GM12878 (cell line): ENCODE measurements at regions not wholly inside any gene's neighbourhood (a gene's known extent, or its start where the extent isn't known, plus 50 kb on each side); places are given as distances from the start of the nearest gene placed in this dataset.

Experiments used
- ATAC-seq: fragments of 200-7000 bp; cut with Tn5 transposase; 3 replicates; pipeline ENCODE4 v1.9.1; 2020; ENCODE audit warnings: mild to moderate bottlenecking, moderate library complexity
- BruUV-seq: library from RNA; stranded (reverse); fragments of 400-500 nt; replicated peaks from 2 replicates; lab custom pipeline; 2021; lab: Mats Ljungman, UMichigan
- CTCF ChIA-PET: fragments of 300-600 bp; sonication (Branson Sonifier 250); formaldehyde crosslinking; extraction: SDS; loops from one replicate; lab custom pipeline; 2021; ENCODE audit warnings: inconsistent platforms; lab: Yijun Ruan, JAX
- POLR2A ChIA-PET: fragments of 350-600 bp; formaldehyde crosslinking; extraction: SDS; loops from one replicate; lab custom pipeline; 2021; ENCODE audit warnings: inconsistent platforms; lab: Charles Lee
- RAD21 ChIA-PET: fragments of 300-600 bp; sonication (Branson Sonifier 250); formaldehyde crosslinking; loops from one replicate; lab custom pipeline; 2023; ENCODE audit warnings: antibody characterized with exemption; ENCODE audit not compliant: unreplicated experiment; lab: Charles Lee
- SMC1A ChIA-PET: fragments of 300-600 bp; sonication (Branson Sonifier 250); formaldehyde crosslinking; loops from one replicate; lab custom pipeline; 2023; ENCODE audit not compliant: unreplicated experiment, uncharacterized antibody; lab: Charles Lee
- DNase-seq: peaks from one replicate; pipeline ENCODE4 v3.0.0-alpha.2; 2011; ENCODE audit warnings: low read depth, low spot score
- FAIRE-seq: peaks from 3 replicates; lab custom pipeline; 2011; peaks lifted over from hg19 to GRCh38; lab: Jason Lieb, UNC
- H2AFZ ChIP-seq: 2 replicates; pipeline ENCODE4 v1.6.0; 2011; ENCODE audit warnings: low read depth, low read length, control low read depth; ENCODE audit not compliant: control insufficient read depth
- H3K27ac ChIP-seq: 2 replicates; pipeline ENCODE4 v1.5.1; 2011; ENCODE audit warnings: control low read depth; ENCODE audit not compliant: control insufficient read depth, insufficient read depth
- H3K27me3 ChIP-seq, 2 experiments: replicated peaks in 1 of 2; 2 replicates each; pipeline versions ENCODE4 v1.6.0 to v1.6.1; 2011; ENCODE audit warnings: low read length in 1 of 2; ENCODE audit not compliant: control insufficient read depth in 2 of 2, insufficient read depth in 2 of 2
- H3K36me3 ChIP-seq, 2 experiments: 2 replicates each; pipeline ENCODE4 v1.5.1; 2011; ENCODE audit warnings: low read length in 1 of 2; ENCODE audit not compliant: control insufficient read depth in 2 of 2, insufficient read depth in 2 of 2
- H3K4me1 ChIP-seq: 2 replicates; pipeline ENCODE4 v1.6.1; 2011; ENCODE audit warnings: mild to moderate bottlenecking, low read length, moderate library complexity, mixed read lengths; ENCODE audit not compliant: control insufficient read depth, insufficient read depth
- H3K4me2 ChIP-seq: 2 replicates; pipeline ENCODE4 v1.6.0; 2011; ENCODE audit warnings: control low read depth; ENCODE audit not compliant: control insufficient read depth, insufficient read depth
- H3K4me3 ChIP-seq: fragments of 200-600 bp; sonication (generic); 2 replicates; pipeline ENCODE4 v1.5.1; 2016
- H3K79me2 ChIP-seq: 2 replicates; pipeline ENCODE4 v1.6.0; 2011; ENCODE audit warnings: low read length; ENCODE audit not compliant: control insufficient read depth, insufficient read depth
- H3K9ac ChIP-seq: 2 replicates; pipeline ENCODE4 v1.8.0; 2011; ENCODE audit warnings: low read length, control low read depth, mixed read lengths; ENCODE audit not compliant: control insufficient read depth, insufficient read depth
- H3K9me3 ChIP-seq: replicated peaks from 3 replicates; pipeline ENCODE4 v1.5.1; 2011; ENCODE audit warnings: mild to moderate bottlenecking, low read length; ENCODE audit not compliant: control insufficient read depth, insufficient read depth
- H4K20me1 ChIP-seq: 2 replicates; pipeline ENCODE4 v1.6.0; 2011; ENCODE audit not compliant: control insufficient read depth, insufficient read depth
- ATF7 ChIP-seq: fragments of 450-650 bp; IDR thresholded peaks from 2 replicates; pipeline ENCODE4 v1.6.1; 2016; ENCODE audit warnings: low read depth, mild to moderate bottlenecking
- CBFB ChIP-seq: IDR thresholded peaks from 2 replicates; pipeline ENCODE4 v1.6.1; 2016; ENCODE audit warnings: antibody characterized with exemption, low read depth
- CBX3 ChIP-seq: fragments of 200-600 bp; sonication (generic); IDR thresholded peaks from 2 replicates; pipeline ENCODE4 v1.6.1; 2016; ENCODE audit warnings: low read depth, borderline replicate concordance
- FOXK2 ChIP-seq: fragments of 450-650 bp; IDR thresholded peaks from 2 replicates; pipeline ENCODE4 v1.6.1; 2017; ENCODE audit warnings: mild to moderate bottlenecking, moderate library complexity
- GABPA ChIP-seq: IDR thresholded peaks from 2 replicates; pipeline ENCODE4 v1.6.1; 2014; ENCODE audit warnings: antibody characterized with exemption, low read depth, mild to moderate bottlenecking, inconsistent platforms
- JUNB ChIP-seq: IDR thresholded peaks from 2 replicates; pipeline ENCODE4 v1.6.1; 2016; ENCODE audit warnings: antibody characterized with exemption, mild to moderate bottlenecking
- NFXL1 ChIP-seq: fragments of 450-650 bp; IDR thresholded peaks from 2 replicates; pipeline ENCODE4 v1.6.1; 2017; ENCODE audit warnings: antibody characterized with exemption, mild to moderate bottlenecking, borderline replicate concordance
- NRF1 ChIP-seq: conservative IDR thresholded peaks from 2 replicates; pipeline ENCODE4 v1.6.1; 2011; ENCODE audit warnings: mild to moderate bottlenecking, low read depth, low read length, improper control_type of control experiment
- POU2F2 ChIP-seq: IDR thresholded peaks from 3 replicates; pipeline ENCODE4 v1.6.1; 2011; ENCODE audit warnings: low read depth, mild to moderate bottlenecking, low read length, borderline replicate concordance
- RUNX3 ChIP-seq: IDR thresholded peaks from 2 replicates; pipeline ENCODE4 v1.6.1; 2012; ENCODE audit warnings: low read length, inconsistent platforms
- TAF1 ChIP-seq: IDR thresholded peaks from 2 replicates; pipeline ENCODE4 v1.6.1; 2011; ENCODE audit warnings: mild to moderate bottlenecking, low read depth, low read length, borderline replicate concordance
- TCF12 ChIP-seq: IDR thresholded peaks from 2 replicates; pipeline ENCODE4 v1.6.1; 2011; ENCODE audit warnings: low read depth, mild to moderate bottlenecking, low read length
- WGBS: methylation state at CpG from one replicate; pipeline ENCODE4 v1.1.6; 2016; ENCODE audit warnings: low lambda C conversion rate; ENCODE audit not compliant: insufficient replicate concordance, insufficient coverage; ENCODE audit errors: missing lambda C conversion rate; 5-methylcytosine and 5-hydroxymethylcytosine counted together
- in situ Hi-C: fragments of 300-500 bp; cut with MboI; formaldehyde crosslinking; loops from 9 replicates; pipeline ENCODE4 v1.14.3; 2018; ENCODE audit warnings: mixed read lengths
- intact Hi-C: fragments of 100-400 bp; cut with micrococcal nuclease; formaldehyde crosslinking; loops from one replicate; pipeline ENCODE4 v1.14.2; 2022; ENCODE audit not compliant: unreplicated experiment
- TF ChIP-seq, protein P1 (sequence below): IDR thresholded peaks from 2 replicates; pipeline ENCODE4 v1.6.1; 2012; ENCODE audit warnings: low read depth, low read length, improper control_type of control experiment
- TF ChIP-seq, protein P2 (sequence below): fragments of 450-650 bp; IDR thresholded peaks from 2 replicates; pipeline ENCODE4 v1.6.1; 2017; ENCODE audit warnings: mild to moderate bottlenecking, moderate library complexity

DNA sequence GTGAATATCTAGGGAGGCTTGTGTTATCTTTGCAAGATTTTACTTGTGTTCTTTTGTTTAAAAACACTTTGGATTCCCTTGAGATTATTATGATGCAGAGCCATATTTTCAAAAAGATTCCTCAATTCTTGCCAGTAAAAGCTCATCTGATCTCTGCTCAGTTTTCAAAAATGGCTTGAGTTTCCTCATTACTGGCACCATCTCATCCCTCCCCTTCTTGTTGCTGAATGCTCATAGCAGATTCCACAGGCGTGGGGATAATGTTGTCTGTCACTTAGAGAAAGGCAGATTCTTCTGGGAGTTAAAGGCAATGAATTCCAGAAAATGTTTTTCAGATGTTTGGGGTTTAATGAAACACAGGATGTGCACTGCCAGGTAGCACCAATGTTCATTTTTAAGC is 170.4 kb upstream of the TANK start (continued):
- TF ChIP-seq, protein P1, sequence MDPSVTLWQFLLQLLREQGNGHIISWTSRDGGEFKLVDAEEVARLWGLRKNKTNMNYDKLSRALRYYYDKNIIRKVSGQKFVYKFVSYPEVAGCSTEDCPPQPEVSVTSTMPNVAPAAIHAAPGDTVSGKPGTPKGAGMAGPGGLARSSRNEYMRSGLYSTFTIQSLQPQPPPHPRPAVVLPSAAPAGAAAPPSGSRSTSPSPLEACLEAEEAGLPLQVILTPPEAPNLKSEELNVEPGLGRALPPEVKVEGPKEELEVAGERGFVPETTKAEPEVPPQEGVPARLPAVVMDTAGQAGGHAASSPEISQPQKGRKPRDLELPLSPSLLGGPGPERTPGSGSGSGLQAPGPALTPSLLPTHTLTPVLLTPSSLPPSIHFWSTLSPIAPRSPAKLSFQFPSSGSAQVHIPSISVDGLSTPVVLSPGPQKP: no peak
- TF ChIP-seq GABPA (no peak), RUNX3 (no peak), TAF1 (no peak)

DNA sequence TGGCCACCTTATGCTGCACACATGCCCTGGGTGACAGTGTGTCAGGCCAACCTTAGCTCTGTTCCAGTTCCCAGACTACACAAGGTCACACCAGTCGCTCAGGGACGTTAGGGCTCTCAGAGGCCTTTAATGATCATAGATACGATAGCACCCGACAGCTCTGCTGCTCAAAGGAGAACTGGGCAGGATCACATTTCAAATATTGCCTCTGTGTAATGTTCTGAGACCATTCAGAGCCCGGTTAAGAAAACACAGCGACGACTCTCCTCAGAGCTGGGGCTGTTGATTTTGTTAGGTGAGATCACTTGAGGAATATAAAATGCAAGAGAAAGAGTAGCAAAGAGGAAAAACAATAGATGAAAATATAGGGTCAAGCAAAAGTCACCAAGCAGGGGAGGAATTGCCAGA is 166.6 kb upstream of the TANK start:
- no peak for TF ChIP-seq POU2F2
- no peak for TF ChIP-seq CBFB
- TF ChIP-seq, protein P2, sequence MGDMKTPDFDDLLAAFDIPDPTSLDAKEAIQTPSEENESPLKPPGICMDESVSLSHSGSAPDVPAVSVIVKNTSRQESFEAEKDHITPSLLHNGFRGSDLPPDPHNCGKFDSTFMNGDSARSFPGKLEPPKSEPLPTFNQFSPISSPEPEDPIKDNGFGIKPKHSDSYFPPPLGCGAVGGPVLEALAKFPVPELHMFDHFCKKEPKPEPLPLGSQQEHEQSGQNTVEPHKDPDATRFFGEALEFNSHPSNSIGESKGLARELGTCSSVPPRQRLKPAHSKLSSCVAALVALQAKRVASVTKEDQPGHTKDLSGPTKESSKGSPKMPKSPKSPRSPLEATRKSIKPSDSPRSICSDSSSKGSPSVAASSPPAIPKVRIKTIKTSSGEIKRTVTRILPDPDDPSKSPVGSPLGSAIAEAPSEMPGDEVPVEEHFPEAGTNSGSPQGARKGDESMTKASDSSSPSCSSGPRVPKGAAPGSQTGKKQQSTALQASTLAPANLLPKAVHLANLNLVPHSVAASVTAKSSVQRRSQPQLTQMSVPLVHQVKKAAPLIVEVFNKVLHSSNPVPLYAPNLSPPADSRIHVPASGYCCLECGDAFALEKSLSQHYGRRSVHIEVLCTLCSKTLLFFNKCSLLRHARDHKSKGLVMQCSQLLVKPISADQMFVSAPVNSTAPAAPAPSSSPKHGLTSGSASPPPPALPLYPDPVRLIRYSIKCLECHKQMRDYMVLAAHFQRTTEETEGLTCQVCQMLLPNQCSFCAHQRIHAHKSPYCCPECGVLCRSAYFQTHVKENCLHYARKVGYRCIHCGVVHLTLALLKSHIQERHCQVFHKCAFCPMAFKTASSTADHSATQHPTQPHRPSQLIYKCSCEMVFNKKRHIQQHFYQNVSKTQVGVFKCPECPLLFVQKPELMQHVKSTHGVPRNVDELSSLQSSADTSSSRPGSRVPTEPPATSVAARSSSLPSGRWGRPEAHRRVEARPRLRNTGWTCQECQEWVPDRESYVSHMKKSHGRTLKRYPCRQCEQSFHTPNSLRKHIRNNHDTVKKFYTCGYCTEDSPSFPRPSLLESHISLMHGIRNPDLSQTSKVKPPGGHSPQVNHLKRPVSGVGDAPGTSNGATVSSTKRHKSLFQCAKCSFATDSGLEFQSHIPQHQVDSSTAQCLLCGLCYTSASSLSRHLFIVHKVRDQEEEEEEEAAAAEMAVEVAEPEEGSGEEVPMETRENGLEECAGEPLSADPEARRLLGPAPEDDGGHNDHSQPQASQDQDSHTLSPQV: no peak
- no peak for TF ChIP-seq CBX3
- TF ChIP-seq FOXK2: no peak
- TF ChIP-seq JUNB: no peak
- no peak for TF ChIP-seq ATF7
- TF ChIP-seq NFXL1: no peak
- no peak for TF ChIP-seq TCF12
- TF ChIP-seq NRF1: no peak
- 34% methylated on average over 7 of the region's 7 CpGs for WGBS
- H3K4me2 ChIP-seq: no peak overlapping the region
- intact Hi-C loops (loop anchor here (2.0 to 10.0 kb wide), 6 partner anchors 281 to 905 kb away; no protein-coding TSS in a partner anchor), in situ Hi-C loops (no loop called here)
- BruUV-seq: no TSS peak
- no peaks in the 10 kb centered on the region for H3K79me2 ChIP-seq
- ChIA-PET POLR2A (no interaction called here), SMC1A (interaction anchor here (0.7 to 4.9 kb wide), 11 partner anchors 8 to 884 kb away, joined by 3 to 50 read pairs (median 6); no protein-coding TSS in a partner anchor), CTCF (interaction anchor here (0.6 to 8.4 kb wide), 27 partner anchors 9 to 906 kb away, joined by 3 to 100 read pairs (median 6); no protein-coding TSS in a partner anchor), RAD21 (interaction anchor here (1.0 to 4.3 kb wide), 8 partner anchors 11 to 742 kb away, joined by 3 to 19 read pairs (median 6); no protein-coding TSS in a partner anchor)
- no peak overlapping the region for H3K9ac ChIP-seq
- H4K20me1 ChIP-seq: no peaks in the 10 kb centered on the region
- no peaks in the 10 kb centered on the region for H3K27me3 ChIP-seq
- H3K36me3 ChIP-seq: no peaks in the 10 kb centered on the region
- ATAC-seq: no peak
- H3K4me1 ChIP-seq: no peaks in the 10 kb centered on the region
- no peak overlapping the region for H3K4me3 ChIP-seq
- no peak overlapping the region for H3K27ac ChIP-seq
- FAIRE-seq: no peak
- DNase-seq: no peak
- no peak overlapping the region for H2AFZ ChIP-seq
- no peaks in the 10 kb centered on the region for H3K9me3 ChIP-seq
